ENCODE measurements at regions not wholly inside any gene's neighbourhood (a gene's known extent, or its start where the extent isn't known, plus 50 kb on each side); places are given as distances from the start of the nearest gene placed in this dataset.

- TF ChIP-seq CTCF (IDR thresholded peaks at IDR 0.05), result no peak
- no peak for TF ChIP-seq POLR2A (IDR thresholded peaks at IDR 0.05)
Measured at GRCh38 chr5:159775890-159776289, 140.4 kb upstream of the ADRA1B start.

Data from uterus (tissue), 2 donors.